Mesothelial cell of epicardium (in vitro differentiated cells): ENCODE measurements at regions not wholly inside any gene's neighbourhood (a gene's known extent, or its start where the extent isn't known, plus 50 kb on each side); places are given as distances from the start of the nearest gene placed in this dataset.

Experiments used
- DNase-seq, 2 experiments: peaks; one replicate each; pipeline ENCODE4 v3.0.0; 2021; ENCODE audit warnings: low spot score in 2 of 2; ENCODE audit not compliant: unreplicated experiment in 2 of 2
- H3K27ac Mint-ChIP-seq: 2 replicates; pipeline ENCODE4 v1.8.0; 2021; ENCODE audit warnings: mixed read lengths
- H3K27me3 Mint-ChIP-seq: 2 replicates; pipeline ENCODE4 v1.8.0; 2021; ENCODE audit warnings: low read depth, mixed read lengths
- H3K36me3 Mint-ChIP-seq: 2 replicates; pipeline ENCODE4 v1.8.0; 2021; ENCODE audit warnings: mixed read lengths
- H3K4me1 Mint-ChIP-seq: 2 replicates; pipeline ENCODE4 v1.8.0; 2021; ENCODE audit warnings: mixed read lengths
- H3K4me3 Mint-ChIP-seq: 2 replicates; pipeline ENCODE4 v1.8.0; 2021; ENCODE audit warnings: mild to moderate bottlenecking, moderate library complexity, mixed read lengths
- H3K9me3 Mint-ChIP-seq: 2 replicates; pipeline ENCODE4 v1.8.0; 2021; ENCODE audit warnings: mixed read lengths
- CTCF ChIP-seq: fragments of 200-600 bp; sonication (generic); IDR thresholded peaks from one replicate; pipeline ENCODE4 v1.5.0; 2021; ENCODE audit warnings: antibody characterized with exemption; ENCODE audit not compliant: unreplicated experiment

- no peak for TF ChIP-seq CTCF
- Mint-ChIP-seq H3K9me3 (peaks cover 4% of the 10 kb centered on the region), H3K4me3 (no peak overlapping the region), H3K27ac (no peak overlapping the region), H3K4me1 (peaks cover 33% of the 10 kb centered on the region), H3K36me3 (no peaks in the 10 kb centered on the region), H3K27me3 (no peaks in the 10 kb centered on the region)
- no peak for DNase-seq
Observed at GRCh38 chr14:86404989-86405649, 875.2 kb downstream of the FLRT2 start.

GRCh38 chr14:86404425-86404824 lies 874.5 kb downstream of the FLRT2 start:
- H3K27me3 Mint-ChIP-seq = no peaks in the 10 kb centered on the region
- H3K27ac Mint-ChIP-seq = no peak overlapping the region
- no peak for TF ChIP-seq CTCF
- peaks cover 4% of the 10 kb centered on the region for H3K9me3 Mint-ChIP-seq
- peaks cover 33% of the 10 kb centered on the region for H3K4me1 Mint-ChIP-seq
- H3K36me3 Mint-ChIP-seq = no peaks in the 10 kb centered on the region
- no peak for DNase-seq
- no peak overlapping the region for H3K4me3 Mint-ChIP-seq

GRCh38 chr14:86402545-86402944 lies 872.6 kb downstream of the FLRT2 start:
- H3K4me3 Mint-ChIP-seq = no peak overlapping the region
- no peak for TF ChIP-seq CTCF
- DNase-seq = no peak
- peaks cover 17% of the 10 kb centered on the region for H3K4me1 Mint-ChIP-seq
- H3K27me3 Mint-ChIP-seq = no peaks in the 10 kb centered on the region
- H3K36me3 Mint-ChIP-seq = no peaks in the 10 kb centered on the region
- no peak overlapping the region for H3K27ac Mint-ChIP-seq
- H3K9me3 Mint-ChIP-seq = peaks cover 4% of the 10 kb centered on the region

GRCh38 chr14:86391085-86391484 lies 861.1 kb downstream of the FLRT2 start:
- Mint-ChIP-seq H3K27me3 (no peaks in the 10 kb centered on the region), H3K36me3 (no peaks in the 10 kb centered on the region), H3K9me3 (peaks cover 8% of the 10 kb centered on the region), H3K4me1 (no peaks in the 10 kb centered on the region), H3K27ac (no peak overlapping the region), H3K4me3 (no peak overlapping the region)
- DNase-seq = no peak
- TF ChIP-seq CTCF = no peak

- Mint-ChIP-seq H3K9me3 (peaks cover 8% of the 10 kb centered on the region), H3K27ac (no peak overlapping the region), H3K27me3 (no peaks in the 10 kb centered on the region), H3K36me3 (no peaks in the 10 kb centered on the region), H3K4me3 (no peak overlapping the region), H3K4me1 (no peaks in the 10 kb centered on the region)
- TF ChIP-seq CTCF = no peak
- DNase-seq = no peak
Observed at GRCh38 chr14:86388216-86388615, 858.3 kb downstream of the FLRT2 start.

GRCh38 chr14:86373886-86374285 lies 843.9 kb downstream of the FLRT2 start:
- DNase-seq = no peak
- Mint-ChIP-seq H3K27ac (no peak overlapping the region), H3K27me3 (no peaks in the 10 kb centered on the region), H3K4me3 (no peak overlapping the region), H3K9me3 (peaks cover 39% of the 10 kb centered on the region), H3K4me1 (peaks cover 6% of the 10 kb centered on the region), H3K36me3 (peaks cover 6% of the 10 kb centered on the region)
- no peak for TF ChIP-seq CTCF
